GM19452 (cell line): ENCODE measurements at regions not wholly inside any gene's neighbourhood (a gene's known extent, or its start where the extent isn't known, plus 50 kb on each side); places are given as distances from the start of the nearest gene placed in this dataset.

ENCODE experiments used
- ATAC-seq: cut with Tn5 transposase; IDR thresholded peaks from one replicate; pipeline ENCODE4 v1.9.1; 2021; ENCODE audit not compliant: unreplicated experiment

DNA sequence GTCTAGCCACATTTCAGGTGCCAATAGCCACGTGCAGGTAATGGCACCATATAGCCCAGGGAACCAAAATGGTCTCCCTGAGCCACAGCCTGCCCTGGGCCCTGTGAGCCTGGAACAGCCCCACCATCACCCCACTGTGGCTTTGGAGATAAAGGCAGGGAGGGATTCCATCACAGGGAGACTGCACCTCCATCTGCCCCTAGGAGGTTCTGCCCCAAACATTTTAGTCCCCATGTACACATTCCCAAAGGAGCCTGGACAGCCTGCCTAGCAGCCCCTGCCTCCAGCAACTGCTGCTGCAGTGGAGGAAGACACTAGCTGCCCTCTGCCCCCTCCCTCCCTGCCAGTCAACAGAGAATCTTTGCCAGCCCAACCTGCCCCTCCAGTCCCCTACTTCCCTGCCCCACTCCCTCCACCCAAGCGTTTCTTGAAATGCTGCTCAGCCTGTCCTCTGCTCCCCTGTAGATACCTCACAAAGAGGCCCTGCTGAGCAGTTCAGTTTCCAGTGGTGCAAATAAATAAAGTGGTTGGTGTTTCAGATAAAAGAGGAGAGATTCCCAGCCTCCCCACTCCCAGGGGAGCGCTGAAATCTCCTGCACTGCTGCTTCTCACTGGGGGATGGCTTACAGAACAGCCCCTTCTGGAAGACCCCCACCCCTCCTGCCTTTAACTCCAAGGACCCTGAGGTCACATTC lies 921.8 kb downstream of the UQCRFS1 start:
- ATAC-seq = no peak

DNA sequence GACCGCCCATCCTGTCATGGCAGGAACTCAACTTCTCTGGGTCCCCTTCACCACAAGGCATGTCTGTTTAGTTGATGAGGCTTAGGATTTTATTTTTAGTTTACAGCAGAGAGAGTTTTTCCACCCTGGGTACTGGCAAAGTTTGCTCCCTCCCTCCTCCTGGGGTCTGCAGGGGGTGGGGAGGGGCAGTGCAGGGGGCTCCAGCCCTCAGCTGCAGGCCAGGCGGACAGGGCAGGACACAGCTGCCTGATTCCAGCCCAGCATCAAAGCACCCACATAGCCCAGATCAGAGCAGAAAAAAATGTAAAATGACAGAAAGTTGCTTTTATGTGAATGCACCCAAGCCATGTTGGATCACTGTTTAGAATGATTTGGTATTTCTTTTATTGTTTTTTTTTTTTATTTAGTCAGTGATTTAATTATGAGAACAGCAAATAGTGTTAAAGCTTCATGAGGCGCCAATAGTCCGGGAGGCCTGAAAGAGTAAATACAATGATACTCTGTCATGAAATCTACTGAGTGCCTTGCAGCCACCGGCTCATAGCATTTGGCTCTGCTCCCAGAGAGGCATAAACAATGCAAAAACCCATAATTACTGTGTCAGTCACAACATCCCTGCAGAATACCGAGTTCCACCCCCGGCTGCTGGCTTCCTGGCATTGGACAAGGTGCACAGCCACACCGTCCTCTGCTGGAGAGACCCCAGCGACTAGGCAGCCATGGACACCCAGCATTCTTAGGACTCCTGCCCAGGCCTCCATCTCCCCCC lies 923.5 kb downstream of the UQCRFS1 start:
- no peak for ATAC-seq

DNA sequence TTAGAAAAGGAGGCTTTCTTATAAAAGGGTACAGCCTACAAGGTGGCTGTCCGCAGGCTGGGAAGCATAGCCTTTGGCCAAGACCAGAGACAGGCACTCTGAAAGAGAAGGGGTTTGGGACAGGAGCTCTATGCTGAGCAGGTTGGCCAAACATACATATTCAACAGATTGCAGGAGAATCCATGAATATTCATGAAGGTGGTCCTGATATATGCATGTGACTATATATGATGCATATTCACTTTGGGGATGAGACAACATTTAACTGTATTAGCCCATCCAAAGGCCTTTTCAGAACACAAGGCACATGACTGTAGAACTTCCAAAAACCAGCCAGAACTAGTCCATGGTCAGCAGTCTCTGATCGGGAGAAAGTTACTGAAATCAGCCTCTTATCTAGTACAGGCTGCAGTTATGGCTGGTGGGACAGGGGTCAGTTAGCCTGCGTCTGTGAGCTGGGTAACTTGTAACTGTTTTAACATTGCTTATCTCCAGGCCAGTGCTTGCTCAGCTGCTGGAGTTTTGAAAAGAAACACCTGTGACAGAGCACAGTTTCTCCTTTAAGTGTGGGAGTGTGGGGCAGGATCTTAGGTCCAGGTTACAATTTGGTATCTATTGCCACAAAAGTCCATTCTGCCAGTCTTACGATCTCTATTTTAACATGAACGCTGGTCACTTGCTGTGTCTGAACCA lies 924.2 kb downstream of the UQCRFS1 start:
- no peak for ATAC-seq

DNA sequence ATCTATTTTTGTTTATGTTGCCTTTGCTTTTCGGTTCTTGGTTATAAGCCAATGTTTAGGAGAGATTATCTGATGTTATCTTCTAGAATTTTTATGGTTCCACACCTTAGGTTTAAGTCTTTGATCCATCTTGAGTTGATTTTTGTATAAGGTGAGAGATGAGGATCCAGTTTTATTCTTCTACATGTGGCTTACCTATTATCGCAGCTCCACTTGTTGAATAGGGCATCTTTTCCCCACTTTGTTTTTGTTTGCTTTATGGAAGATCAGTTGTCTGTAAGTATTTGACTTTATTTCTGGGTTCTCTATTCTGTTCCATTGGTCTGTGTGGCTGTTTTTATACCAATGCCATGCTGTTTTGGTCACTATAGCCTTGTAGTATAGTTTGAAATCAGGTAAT lies 927.0 kb downstream of the UQCRFS1 start:
- ATAC-seq = no peak

DNA sequence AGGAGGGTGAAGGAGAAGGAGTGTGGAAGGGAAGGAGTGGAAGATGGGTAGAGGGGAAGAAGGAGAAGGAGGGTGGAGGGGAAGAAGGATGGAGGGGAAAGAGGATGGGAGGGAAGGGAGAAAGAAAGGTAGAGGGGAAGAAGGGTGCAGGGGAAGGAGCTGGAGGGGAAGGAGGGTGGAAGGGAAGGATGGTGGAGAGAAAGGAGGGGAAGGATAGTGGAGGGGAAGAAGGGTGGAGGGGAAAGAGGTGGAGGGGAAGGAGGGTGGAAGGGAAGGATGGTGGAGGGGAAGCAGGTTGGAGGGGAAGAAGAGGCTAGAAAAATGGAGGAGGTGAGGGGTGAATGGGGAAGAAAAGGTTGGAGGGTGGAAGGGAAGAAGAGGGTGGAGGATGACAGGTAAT lies 927.9 kb downstream of the UQCRFS1 start:
- ATAC-seq = no peak

DNA sequence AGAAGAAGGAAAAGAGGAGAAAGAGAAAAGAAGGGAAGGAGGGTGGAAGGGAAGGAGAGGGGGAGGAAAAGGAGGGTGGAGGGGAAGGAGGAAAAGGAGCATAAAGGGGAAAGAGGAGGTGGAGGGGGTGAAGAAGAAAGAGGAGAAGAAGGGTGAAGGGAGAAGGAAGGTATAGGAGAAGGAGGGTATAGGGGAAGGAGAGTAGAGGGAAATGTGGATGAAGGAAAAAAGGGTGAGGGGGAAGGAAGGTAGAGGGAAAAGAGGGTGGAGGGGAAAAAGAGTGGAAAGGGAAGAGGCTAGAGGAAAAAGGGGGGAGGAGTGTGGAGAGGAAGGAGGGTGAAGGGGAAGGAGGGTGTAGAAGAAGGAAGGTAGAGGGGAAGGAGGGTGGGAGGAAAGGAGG lies 928.6 kb downstream of the UQCRFS1 start:
- no peak for ATAC-seq

DNA sequence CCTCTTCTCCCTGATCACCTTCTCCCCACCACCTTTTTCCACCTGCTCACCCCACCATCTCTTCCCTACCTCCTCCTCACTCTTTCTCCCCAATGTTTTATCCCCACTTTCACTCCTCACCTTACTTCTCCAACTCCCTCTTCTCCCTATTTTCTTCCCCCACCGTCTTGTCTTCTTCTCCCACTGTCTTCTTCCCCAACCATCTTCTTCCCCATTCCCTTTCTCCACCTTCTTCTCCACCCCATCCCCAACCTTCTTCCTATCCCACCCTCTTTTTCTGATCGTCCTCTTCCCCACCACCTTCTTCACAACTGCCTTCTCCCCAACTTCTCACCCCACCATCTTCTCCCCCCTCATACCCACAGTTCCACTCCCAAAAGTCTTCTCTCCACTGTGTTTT lies 929.4 kb downstream of the UQCRFS1 start:
- ATAC-seq = no peak

DNA sequence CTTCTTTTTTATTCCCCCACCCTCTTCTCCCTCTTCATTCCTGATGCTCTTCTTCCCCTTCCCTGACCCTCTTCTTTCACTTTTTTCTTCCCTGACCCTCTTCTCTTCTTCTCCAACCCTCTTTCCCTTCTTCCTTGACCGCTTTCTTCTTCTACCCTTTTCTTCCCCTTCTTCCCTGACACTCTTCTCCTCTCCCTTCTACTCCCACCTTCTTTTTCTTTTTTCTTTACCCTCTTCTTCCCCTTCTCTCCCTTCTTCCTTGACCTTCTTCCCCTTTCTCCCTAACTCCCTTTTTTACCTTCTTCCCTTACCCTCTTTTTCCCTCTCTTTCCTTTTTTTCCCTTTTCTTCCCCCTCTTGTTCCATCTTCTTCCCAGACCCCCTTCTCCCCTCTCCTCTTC lies 931.3 kb downstream of the UQCRFS1 start:
- ATAC-seq = no peak

DNA sequence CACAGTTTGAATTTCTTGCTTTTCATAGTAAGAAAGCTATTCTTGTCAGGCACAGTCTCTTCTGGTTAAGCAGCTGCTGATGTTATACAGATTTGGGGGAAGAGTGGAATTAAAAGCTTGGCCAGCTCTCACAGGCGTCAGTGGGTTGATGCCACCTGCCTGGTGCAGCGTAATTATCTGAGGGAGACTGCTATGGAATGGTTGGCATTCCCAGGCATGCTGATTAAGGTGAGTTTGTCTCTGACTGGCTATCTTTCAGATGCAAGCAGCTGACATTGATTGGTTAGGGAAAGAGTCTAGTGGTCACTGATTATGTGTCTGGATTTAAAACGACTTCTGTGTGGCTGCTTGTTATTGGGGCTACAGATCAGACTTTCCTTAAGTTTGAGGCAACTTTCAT lies 948.4 kb downstream of the UQCRFS1 start:
- ATAC-seq = no peak

DNA sequence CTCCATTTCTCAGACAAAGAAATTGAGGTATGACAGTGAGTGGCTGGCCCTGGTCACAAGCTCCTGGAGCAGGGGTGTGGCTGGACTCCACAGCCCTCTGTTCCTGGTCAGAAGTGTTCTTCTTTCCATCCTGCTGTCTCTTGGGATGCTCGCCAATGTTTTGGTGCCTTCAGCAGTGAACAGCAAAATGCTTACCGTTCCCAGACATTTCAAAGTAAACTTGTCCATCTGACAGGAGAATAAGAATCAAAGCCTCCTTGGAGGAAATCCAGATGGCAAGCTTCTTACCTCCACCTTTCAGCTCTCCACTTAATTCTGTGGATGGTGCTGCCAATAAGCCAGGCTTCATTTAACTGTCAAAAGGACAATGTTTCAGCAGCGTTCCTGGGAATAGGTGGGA lies 954.1 kb downstream of the UQCRFS1 start:
- ATAC-seq = no peak

DNA sequence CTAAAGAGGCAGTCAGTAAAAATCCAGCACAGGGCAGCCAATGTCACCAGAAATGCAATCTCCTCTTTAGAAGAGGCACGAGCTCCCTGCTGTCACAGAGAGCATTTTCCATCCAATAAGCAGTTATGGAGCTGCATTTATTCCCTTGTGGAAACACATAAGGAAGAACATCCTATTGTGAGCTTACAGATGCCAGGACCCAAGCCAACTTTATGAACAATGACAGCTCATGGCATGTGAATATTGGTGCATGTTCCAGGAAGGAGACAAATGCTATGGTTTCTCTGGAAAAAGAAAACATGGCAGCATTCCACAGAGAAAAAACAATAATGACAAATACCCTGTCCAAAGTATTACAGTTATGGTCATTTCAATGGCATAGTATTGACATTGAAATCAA lies 955.6 kb downstream of the UQCRFS1 start:
- ATAC-seq = no peak

DNA sequence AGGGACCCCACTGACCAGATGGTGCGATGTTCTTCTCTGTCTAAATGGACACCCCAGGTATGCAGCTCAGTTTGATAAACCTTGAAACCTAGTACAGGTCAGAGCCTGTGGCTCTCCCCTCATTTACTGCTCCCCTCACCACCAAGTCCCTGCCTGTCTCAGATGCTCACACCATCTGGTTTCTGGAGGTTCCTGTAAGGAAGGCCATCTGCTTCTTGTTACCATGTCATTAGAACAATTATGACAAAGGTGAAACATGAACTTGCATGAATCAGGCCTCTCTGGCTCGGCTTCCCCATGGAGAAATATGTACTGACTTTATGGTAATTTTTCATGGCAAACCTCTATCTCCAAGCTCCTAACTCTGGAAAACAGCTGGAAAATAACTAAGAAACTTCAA lies 965.7 kb downstream of the UQCRFS1 start:
- ATAC-seq = no peak

DNA sequence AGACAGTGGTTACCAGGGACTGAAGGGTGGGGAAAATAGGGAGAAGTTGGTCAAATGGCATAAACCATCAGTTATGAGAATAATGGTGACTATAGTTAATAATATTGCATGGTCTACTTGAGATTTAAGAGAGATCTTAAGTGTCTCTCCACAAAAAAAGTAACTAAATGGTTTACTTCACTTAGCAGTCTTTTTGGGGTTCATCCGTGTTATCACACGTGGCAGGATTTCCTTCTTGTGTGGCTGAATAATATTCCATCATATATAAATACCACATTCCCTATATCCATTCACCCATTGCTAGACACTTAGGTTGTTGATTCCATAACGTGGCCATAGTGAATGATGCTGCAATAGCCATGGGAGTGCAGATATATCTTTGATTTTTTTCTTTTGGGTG lies 967.0 kb downstream of the UQCRFS1 start:
- ATAC-seq = no peak

DNA sequence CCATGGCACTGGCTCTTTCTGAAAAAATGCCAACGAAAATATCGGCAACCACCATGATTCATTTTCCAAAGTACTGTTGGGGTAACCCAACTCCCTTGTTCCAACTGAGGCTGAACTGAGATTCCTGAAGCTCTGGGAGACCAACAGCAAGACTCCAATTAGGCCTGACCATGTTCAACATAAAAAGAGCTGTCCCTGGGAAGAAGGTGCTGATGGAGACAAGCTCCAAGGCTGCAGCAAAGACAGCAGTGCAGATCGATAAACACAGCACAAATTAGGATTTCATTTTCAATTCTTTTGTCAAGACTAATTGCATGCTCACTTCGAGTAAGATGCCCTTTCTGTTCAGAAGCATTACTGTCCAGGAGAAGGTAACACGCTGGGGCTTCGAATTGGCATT lies 968.0 kb downstream of the UQCRFS1 start:
- no peak for ATAC-seq

DNA sequence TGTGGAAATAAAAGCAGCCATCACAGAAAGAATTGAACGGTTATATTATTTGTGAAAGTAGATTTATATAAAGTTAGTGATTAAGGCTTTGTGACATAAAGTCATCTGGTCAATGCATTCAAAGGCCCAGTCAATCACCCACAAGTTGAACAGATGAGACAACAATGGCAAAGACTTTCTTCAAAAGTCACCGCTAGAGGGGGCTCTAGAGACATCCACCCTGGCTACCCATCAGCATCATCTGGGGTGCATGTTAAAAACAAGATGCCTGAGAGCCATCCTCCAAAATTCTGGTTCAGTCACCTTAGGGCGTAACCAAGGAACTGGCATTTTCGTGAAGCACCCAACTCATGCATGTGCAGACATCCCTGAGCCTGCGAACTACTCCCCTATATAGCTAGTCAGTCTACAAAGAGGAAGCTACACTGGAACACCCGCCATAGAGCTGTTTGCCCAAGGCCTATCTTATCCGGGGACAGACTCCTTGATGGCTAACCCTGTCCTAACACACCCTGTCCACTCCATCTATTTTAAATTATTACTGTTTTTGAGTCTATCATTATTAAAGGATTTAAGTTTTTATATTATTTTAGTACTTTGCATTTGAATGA lies 970.5 kb downstream of the UQCRFS1 start:
- ATAC-seq = no peak

DNA sequence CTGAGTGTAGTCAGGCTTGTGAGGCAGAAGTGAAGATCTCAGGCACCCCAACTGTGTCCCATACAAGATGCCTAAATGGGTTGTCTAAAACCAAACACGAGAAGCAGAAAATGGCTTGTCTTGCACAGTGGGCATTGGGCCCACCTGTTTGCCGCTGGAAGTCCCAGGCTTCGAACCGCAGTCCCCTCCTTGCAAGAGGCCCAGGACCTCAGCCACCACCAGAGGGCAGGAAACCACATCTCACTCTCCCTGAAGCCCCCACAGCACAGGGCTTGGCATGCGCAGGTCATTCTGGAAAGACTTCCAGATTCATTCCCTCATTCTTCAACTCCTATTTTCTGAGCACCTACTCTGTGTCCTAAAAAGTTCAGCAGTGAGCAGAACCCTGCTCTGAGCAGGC lies 973.7 kb downstream of the UQCRFS1 start:
- ATAC-seq = no peak

DNA sequence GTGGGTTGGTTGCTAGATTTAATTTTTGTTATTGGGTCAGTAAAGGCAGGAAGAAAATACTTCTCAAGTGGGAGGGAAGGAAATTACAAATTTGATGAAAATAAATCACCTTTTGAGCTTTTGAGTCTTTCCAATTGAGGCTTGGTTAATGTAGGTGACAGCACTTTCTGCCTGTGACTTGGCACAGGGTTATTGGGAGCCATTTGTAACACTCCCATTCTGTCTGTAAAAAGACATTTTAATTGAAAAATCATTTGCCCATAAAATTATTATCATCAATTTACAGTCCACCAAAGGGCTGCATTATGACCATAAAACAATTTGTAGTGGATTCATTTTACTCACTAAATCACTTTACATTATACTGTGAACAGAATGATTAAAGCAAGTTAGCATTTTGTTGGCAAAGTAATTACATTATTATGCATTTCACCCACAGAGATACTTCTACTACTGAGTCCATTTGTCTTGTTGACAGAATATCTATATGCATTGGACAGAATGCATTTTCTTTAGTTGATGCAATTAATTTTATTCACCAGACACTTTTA lies 974.6 kb downstream of the UQCRFS1 start:
- no peak for ATAC-seq

DNA sequence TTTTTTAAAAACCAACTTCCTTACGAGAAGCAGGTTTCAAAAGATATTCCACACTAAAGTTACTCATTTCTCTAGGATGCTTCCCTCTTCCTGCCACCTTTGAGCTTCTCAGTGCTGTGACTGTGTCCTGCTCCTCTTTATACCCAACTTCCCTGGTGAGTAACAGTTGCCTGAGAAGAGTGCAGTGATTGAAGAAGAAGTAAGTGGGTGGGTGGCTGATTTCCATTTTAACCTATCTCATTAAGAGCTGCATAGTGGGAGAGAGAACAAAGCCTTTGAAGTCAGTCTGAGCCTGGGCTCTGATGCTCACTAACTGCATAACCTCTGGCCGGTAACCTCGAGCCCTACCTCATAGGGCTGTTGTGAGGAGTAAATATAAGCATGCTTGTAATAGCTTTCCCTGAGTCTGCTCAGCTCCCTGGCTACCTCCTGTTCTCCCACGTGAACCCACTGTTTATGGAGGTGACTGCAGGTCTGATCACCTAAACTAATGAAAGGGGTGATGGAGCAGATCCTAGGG lies 977.3 kb downstream of the UQCRFS1 start:
- no peak for ATAC-seq

DNA sequence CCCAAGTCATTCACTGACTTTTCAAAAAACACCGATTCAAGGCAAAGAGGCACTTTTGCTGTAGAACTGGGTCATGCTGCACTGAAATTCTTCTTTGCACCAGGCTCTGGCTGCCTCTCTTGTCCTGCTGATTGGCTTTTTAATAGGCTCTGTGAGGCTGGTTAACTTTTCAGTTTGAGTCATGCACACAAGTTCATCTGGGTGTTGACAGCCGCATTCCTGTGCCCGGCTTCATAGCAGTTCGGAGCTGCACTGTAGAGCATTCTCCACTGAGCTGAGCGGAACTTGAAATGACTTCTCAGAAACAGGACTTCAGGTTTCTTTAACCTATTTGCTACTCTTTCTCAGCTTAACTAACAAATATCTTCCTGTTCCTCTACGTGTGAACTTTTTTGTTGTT lies 978.3 kb downstream of the UQCRFS1 start:
- no peak for ATAC-seq

DNA sequence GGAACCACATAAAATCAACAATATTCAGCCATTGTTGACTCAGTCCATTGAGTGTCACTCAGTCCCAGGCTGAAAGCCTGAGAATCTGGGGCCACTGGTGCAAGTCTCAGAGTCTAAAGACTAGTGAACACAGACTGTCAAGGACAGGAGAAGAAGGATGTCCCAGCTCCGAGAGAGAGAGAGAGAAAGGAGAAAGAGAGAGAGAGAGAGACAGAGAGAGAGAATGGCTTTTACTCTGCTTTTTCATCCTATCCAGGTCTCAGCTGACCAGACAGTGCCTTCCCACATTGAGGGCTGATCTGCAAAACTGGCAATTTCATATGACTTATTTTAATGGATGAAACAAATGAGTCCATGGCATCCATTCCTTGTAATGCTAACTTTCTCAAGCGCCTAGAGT lies 984.1 kb downstream of the UQCRFS1 start:
- ATAC-seq = no peak

DNA sequence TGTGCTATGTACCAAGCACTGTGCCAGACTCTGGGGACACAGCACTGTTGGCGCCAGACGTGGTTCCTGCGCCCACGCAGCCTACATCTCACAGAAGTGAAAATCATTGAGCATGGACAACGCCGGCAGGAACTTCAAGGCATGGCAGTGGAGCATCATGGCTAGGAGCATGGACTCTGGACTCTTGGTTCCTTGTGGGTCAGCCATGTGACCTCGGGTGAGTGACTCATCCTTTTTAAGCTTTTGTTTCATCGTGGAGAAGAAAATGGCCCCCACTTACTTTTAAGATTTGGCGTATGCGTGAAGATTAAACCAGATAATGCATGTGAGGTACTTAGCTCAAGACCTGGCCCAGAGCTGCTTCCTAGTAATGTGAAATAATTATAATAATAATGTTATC lies 988.5 kb downstream of the UQCRFS1 start:
- ATAC-seq = no peak
